ENCODE measurements at regions not wholly inside any gene's neighbourhood (a gene's known extent, or its start where the extent isn't known, plus 50 kb on each side); places are given as distances from the start of the nearest gene placed in this dataset.

DNA sequence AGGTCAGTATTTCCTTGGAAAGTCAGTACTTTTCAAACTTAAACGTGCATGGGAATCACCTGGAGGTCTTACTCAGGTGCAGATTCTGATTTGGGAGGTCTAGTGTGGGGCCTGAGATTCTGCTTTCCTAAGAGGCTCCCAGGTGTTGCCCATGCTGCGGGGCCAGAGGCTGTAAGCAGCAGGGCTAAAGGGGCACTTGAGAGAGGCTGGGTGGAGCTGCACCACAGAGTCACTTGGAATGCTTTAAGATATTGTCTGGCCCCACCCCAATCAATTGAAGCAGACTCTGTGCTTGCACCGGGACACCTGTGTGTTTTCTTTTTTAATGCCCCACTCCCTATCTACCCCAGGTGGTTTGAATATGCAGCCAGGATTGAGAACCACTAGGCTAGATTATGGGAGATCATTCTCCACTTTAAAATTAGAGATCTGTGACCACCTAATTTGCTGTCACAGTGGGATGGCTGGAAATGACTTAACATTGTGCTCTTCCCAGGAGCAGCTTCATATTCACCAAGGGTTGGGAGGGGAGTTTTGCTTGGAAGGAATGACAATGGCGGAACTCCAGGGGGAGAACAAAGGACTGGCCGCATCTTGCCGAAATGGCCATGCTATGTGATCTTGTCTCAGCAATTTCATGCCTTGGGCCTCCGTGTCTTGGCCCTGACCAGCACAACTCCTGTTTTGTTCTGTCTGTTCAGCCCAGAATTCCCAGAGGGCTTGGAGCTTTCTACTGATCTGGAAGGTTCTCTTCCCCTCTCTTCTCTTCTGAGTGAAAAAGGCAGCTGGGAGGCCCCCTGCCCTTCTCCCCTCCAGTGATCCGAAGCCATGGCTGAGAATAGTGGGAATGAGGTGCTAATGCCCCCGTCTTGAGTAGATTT, 80.2 kb downstream of the FAM241B start:
- Mint-ChIP-seq H3K4me3 (no peak overlapping the region), H3K4me1 (no peaks in the 10 kb centered on the region), H3K9me3 (peaks cover 0 to 10% (median 3%) of the 10 kb centered on the region in 3 donors), H3K36me3 (no peaks in the 10 kb centered on the region), H3K27ac (peak overlapping the region in 1 of 3 donors; percentile 77), H3K27me3 (peaks cover 26% of the 10 kb centered on the region)

GRCh38 chr10:69712342-69712741, 82.3 kb downstream of the FAM241B start:
- H3K9me3 Mint-ChIP-seq: peaks cover 0 to 6% (median 3%) of the 10 kb centered on the region in 3 donors

GRCh38 chr10:69714572-69714971, 84.5 kb downstream of the FAM241B start:
- H3K4me3 Mint-ChIP-seq: no peak overlapping the region
- peak overlapping the region in 1 of 3 donors; percentile 53 for H3K27ac Mint-ChIP-seq
- H3K36me3 Mint-ChIP-seq: no peaks in the 10 kb centered on the region
- peaks cover 0 to 6% (median 0%) of the 10 kb centered on the region in 3 donors for H3K9me3 Mint-ChIP-seq
- H3K4me1 Mint-ChIP-seq: peaks cover 0 to 1% (median 0%) of the 10 kb centered on the region in 3 donors
- peaks cover 15% of the 10 kb centered on the region for H3K27me3 Mint-ChIP-seq

More at GRCh38 chr10:69712342-69712741, 82.3 kb downstream of the FAM241B start:
- no peak overlapping the region for H3K4me3 Mint-ChIP-seq
- H3K4me1 Mint-ChIP-seq: no peaks in the 10 kb centered on the region
- no peak overlapping the region for H3K27ac Mint-ChIP-seq
- peaks cover 20% of the 10 kb centered on the region for H3K27me3 Mint-ChIP-seq
- H3K36me3 Mint-ChIP-seq: no peaks in the 10 kb centered on the region

DNA sequence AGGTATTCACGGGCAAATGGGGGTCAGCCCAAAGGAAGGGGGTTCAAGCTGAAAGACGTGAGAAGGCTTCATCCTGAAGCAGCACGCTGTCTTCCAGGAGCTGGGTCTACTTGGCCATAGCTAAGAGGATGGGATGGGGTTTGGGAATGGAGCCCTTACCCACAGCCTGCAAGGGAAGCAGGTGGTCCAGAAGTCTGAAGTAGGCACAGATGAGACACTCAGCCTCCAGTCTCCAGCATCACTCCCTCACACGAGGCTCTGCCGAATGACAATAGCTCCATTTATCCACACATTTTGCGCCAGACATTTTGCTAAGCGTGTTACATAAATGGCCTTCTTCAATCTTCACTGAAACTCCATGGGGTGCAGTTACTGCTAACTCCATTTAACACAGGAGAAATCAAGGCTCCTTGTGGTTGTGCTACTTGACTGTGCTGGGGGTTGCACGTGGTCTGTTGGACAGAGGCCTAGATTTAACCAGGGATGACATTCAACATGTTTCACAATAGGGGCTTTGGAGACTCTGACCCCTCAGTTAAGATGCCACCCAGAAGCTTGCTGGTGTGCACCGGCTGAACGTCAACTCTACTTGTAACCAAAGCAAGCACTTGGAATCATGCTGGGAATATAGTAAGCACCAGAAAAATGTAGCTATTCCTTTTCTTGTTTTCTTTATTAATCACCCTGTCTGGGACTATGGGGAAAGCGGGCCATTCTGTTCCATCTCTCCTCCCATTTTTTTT, 85.3 kb downstream of the FAM241B start:
- no peak overlapping the region for H3K4me3 Mint-ChIP-seq
- H3K27me3 Mint-ChIP-seq: peaks cover 11% of the 10 kb centered on the region
- no peaks in the 10 kb centered on the region for H3K36me3 Mint-ChIP-seq
- peaks cover 0 to 2% (median 0%) of the 10 kb centered on the region in 3 donors for H3K9me3 Mint-ChIP-seq
- peaks cover 0 to 1% (median 0%) of the 10 kb centered on the region in 3 donors for H3K4me1 Mint-ChIP-seq
- no peak overlapping the region for H3K27ac Mint-ChIP-seq

DNA sequence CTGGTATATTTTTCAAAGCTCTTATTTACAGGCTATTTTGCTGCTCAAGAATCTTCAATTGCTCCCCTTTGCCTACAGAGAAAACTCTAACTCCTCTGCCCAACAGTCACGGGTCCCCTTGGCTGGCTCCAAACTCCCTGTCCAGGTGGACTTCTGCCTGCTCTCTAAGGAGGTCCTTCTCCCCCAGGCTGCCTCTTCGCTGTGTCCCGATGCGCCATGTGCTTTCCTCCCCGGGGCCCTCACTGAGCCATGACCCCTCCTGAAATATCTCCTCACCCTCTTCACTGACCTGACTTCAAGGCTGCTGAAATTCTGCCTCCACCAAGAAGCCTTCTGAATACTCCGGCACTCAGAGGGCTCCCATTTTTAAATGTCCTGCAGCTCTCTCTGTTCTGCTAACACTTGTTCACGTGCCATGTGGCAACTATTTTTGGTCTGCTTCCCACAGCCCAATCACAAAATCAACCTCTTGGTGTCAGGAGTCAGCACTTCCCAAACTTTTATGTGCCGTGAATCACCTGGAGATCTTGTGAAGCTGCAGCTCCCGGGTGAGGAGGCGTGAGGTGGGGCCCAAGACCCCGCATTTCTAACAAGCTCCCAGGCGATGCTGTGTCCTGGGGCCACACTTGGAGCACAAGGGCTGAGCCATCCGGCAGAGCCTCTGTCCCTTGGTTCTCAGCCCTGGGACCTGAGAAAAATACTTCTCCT, 85.7 kb upstream of the COL13A1 start:
- Mint-ChIP-seq H3K9me3 (peaks cover 0 to 2% (median 0%) of the 10 kb centered on the region in 3 donors), H3K4me1 (peaks cover 0 to 1% (median 0%) of the 10 kb centered on the region in 3 donors), H3K27ac (no peak overlapping the region), H3K4me3 (no peak overlapping the region), H3K36me3 (no peaks in the 10 kb centered on the region), H3K27me3 (peaks cover 6% of the 10 kb centered on the region)

DNA sequence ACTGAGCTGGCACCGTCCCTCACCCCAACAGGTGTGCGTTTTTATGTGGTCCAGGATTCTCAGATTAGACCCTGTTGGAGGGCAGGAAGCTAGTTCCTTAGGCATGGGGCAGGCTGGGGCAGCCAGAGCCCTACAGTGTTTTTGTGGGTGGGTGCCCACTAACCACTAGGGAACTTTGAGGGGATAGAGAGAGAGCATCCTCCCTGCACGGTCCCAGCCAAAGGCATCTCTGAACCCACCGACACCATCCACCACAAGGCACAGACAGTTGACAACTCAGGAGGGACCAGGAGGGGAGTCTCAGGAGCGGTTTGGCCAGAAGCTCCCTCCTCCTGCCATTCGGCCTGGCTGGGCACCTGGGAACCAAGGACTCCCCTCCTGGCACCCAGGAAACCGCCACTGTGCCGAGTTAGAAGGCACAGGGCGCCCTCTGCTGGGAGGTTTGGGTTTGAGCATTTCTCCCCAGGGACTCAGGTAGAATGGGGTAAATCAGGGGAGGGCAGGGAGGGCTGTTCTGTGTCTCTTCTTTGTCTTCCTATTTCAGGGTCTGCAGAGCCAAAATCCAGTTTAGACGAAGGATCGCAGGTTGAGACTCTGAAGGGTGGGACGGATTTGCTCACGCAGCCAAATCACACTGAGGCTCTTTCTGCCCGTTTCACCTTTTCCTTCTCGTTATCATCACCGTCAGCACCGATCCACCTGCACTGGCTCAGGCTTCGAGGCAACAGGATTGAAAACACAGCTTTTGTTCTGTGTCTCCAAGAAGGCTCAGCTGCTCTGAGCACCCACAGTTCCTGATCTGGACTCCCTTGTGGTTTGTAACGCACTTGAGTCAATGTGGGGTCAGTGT, 84.8 kb upstream of the COL13A1 start:
- peak overlapping the region in 1 of 3 donors; percentile 39 for H3K27ac Mint-ChIP-seq
- no peaks in the 10 kb centered on the region for H3K36me3 Mint-ChIP-seq
- peaks cover 0 to 1% (median 0%) of the 10 kb centered on the region in 3 donors for H3K4me1 Mint-ChIP-seq
- no peak overlapping the region for H3K4me3 Mint-ChIP-seq
- H3K9me3 Mint-ChIP-seq: no peaks in the 10 kb centered on the region
- H3K27me3 Mint-ChIP-seq: peaks cover 3% of the 10 kb centered on the region

DNA sequence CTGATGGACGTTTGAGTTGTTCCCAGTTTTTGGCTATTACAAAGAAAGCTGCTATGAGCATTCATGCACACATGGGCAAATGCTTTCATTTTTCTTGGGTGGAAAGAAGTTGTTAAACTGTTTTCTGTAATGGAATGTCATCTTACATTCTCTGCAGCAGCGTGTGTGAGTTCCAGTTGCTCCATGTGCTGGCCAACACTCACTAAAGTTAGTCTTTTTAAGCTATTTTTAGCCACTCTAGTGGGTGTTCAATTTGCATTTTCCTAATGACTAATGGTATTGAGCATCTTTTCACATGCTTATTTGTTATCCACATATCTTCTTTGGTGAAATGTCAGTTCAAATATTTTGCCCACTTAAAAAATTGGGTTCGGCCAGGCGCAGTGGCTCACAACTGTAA, 82.8 kb upstream of the COL13A1 start:
- peaks cover 0 to 1% (median 0%) of the 10 kb centered on the region in 3 donors for H3K4me1 Mint-ChIP-seq
- H3K36me3 Mint-ChIP-seq: no peaks in the 10 kb centered on the region
- H3K27me3 Mint-ChIP-seq: peaks cover 6% of the 10 kb centered on the region
- no peak overlapping the region for H3K27ac Mint-ChIP-seq
- H3K4me3 Mint-ChIP-seq: no peak overlapping the region
- peaks cover 0 to 2% (median 0%) of the 10 kb centered on the region in 3 donors for H3K9me3 Mint-ChIP-seq

DNA sequence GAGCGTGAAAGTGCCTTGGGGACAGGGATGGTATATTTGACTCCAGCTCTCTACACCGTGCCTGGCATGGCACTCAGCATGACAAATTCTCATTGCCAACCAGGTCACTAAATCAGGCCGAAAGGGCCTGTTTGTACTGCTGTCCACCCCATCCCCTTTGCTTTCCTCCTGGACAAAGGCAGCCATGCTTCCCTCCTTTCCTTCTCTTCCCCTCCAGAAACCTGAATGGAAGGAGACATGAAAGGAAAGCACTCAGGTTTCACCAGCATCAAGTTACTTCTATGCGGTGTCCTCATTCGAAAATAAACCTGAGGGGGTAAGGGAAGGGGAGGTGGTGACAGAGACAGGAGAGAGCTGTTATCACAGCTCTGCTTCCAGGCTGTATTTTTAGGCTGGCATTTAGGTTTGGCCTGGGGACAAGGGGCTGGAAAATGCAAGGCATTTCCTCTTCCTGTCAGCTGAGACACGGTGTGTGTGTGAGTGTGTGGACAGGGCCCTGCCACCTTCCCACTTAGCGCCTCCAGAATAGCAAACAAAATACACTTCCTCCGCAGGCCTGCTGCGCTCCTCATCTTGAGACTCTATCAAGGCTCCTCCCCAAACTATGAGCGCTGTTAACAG, 79.9 kb upstream of the COL13A1 start:
- peaks cover 0 to 2% (median 0%) of the 10 kb centered on the region in 3 donors for H3K9me3 Mint-ChIP-seq
- H3K4me3 Mint-ChIP-seq: no peak overlapping the region
- no peaks in the 10 kb centered on the region for H3K36me3 Mint-ChIP-seq
- H3K27me3 Mint-ChIP-seq: peaks cover 4% of the 10 kb centered on the region
- H3K27ac Mint-ChIP-seq: no peak overlapping the region
- H3K4me1 Mint-ChIP-seq: peaks cover 0 to 1% (median 0%) of the 10 kb centered on the region in 3 donors

DNA sequence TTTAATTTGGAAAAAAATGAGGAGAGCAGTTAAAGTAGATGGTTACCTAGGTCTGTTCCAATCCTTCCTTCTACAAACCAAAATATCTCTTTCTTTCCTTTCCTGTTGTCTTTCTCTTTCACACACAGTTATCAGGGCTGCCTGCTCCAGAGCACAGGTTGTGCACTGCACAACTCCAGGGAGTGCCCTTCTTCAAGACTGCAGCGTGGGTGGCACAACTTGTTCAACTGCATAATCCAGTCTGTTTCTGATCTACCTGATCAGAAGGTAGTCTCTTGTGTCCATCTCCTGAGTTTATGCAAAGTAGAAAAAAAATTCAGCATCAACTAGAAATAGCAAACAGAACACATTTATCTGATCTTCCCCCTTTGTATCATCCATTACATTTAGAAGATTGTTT, 78.1 kb upstream of the COL13A1 start:
- H3K27ac Mint-ChIP-seq: no peak overlapping the region
- peaks cover 0 to 2% (median 0%) of the 10 kb centered on the region in 3 donors for H3K9me3 Mint-ChIP-seq
- H3K4me3 Mint-ChIP-seq: no peak overlapping the region
- no peaks in the 10 kb centered on the region for H3K4me1 Mint-ChIP-seq
- H3K36me3 Mint-ChIP-seq: no peaks in the 10 kb centered on the region
- H3K27me3 Mint-ChIP-seq: peaks cover 9% of the 10 kb centered on the region

DNA sequence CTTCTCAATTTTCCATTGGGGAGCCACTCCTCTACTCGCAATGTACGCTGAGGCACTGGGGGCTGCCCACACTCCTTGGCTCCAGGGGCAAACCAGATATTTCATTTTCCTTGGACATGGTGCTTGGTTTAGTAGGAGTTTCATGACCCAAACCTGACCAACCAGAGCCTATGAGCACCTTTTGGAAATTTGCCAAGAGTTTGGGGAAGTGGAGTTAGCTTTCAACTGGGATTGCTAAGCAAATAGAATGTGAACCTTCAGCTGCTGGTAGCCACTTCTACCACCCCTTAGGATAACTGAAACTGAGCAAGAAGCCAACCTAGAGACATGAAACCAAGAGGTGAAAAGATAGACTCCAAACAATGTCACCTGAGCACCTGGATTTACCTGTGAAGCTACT, 74.9 kb upstream of the COL13A1 start:
- peaks cover 9% of the 10 kb centered on the region for H3K27me3 Mint-ChIP-seq

DNA sequence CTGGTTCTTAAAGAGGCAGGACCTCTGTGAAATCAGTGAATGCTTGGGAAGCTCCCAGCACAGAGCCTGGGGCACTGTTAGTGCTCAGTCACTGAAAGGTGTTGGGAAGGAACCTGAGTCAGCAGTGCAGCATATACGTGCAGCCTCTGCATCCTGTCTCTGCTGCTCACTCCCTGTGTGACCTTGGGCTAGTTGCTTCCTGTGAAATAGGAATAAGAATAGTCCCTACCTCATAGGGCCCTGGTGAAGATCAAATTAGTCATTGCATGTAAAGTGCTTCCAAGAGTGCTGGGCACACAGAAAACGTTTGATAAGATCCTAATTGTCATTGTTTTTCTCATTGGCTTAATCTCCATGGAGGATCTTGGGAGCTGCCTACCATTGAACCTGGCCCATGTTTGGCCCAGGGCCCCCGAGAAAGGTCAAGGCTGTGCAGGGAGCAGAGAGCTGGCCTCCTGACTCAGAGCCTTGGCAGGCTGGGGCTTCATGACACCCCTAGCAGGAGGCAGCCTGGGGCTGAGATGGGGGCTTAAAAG, 73.3 kb upstream of the COL13A1 start:
- Mint-ChIP-seq H3K4me1 (no peaks in the 10 kb centered on the region), H3K4me3 (no peak overlapping the region), H3K9me3 (no peaks in the 10 kb centered on the region), H3K27ac (no peak overlapping the region), H3K27me3 (peaks cover 5% of the 10 kb centered on the region), H3K36me3 (no peaks in the 10 kb centered on the region)

More for the DNA sequence above, 74.9 kb upstream of the COL13A1 start:
- H3K36me3 Mint-ChIP-seq: no peaks in the 10 kb centered on the region
- no peak overlapping the region for H3K27ac Mint-ChIP-seq
- H3K9me3 Mint-ChIP-seq: peaks cover 0 to 2% (median 0%) of the 10 kb centered on the region in 3 donors
- no peak overlapping the region for H3K4me3 Mint-ChIP-seq
- H3K4me1 Mint-ChIP-seq: no peaks in the 10 kb centered on the region

DNA sequence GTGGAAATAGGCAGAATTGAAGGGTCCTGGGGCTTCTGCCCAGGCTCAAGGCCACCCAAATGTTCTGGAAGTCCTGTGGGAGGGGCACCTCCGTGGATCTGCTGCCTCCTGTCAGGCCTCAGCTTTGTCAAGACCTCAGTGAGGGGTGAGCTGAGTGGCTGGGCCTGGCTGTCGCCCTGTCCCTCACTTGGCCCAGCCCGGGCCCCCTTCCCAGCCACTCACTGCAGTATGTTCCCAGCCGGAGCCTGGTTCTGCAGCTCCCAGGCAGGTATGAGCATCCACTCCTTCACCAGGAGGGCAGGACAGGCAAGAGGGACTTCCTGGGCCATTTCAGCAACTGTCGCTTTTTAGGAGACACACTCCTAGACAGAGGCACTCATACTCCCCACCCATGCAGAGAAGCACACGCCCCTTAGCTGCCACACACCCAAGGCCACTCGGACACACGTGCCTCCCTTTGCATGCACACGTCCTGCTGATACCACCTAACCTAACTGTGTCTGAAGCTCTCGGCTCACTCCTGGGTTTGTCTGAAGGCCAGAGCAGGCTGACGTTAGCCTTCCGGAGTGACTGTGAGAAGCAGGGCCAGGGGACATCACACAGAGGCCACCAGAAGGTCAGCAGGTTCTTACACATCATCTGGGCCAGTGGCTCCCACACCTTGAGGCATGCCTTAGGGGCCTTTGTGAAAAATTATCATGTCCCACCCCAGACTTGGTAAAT, 72.2 kb upstream of the COL13A1 start:
- Mint-ChIP-seq H3K27me3 (peaks cover 7% of the 10 kb centered on the region), H3K9me3 (no peaks in the 10 kb centered on the region), H3K36me3 (no peaks in the 10 kb centered on the region), H3K27ac (no peak overlapping the region), H3K4me3 (no peak overlapping the region), H3K4me1 (peaks cover 0 to 3% (median 0%) of the 10 kb centered on the region in 3 donors)
